Fibroblast of skin of right quadriceps (primary cell): ENCODE measurements at regions not wholly inside any gene's neighbourhood (a gene's known extent, or its start where the extent isn't known, plus 50 kb on each side); places are given as distances from the start of the nearest gene placed in this dataset.
"Not testable (repeated sequence)": the region's sequence is repeated elsewhere in the genome, so short reads cannot be mapped to it uniquely, and the experiment has no call there.

ENCODE experiments used
- DNase-seq: peaks from one replicate; pipeline ENCODE4 v3.0.0-alpha.2; 2013

DNA sequence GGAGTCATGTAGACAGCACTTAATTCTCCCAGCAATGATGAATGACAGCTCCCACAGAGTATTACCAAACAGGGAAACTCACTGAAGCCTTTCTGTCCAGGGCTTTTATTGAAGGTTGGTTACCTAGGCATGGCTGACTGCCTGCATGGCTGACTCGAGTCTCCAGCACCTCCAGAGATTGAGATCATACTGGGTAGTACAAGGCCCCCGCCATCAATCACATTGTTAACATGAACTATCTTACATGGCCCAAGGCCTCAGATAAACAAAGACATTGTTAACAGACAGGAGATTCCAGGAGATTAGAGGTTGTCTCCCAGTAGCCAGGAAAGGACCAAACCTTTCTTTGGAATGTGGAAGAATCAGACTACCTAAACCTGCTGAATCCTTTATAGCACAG is 128.3 kb upstream of the LSM14A start:
- no peak for DNase-seq

DNA sequence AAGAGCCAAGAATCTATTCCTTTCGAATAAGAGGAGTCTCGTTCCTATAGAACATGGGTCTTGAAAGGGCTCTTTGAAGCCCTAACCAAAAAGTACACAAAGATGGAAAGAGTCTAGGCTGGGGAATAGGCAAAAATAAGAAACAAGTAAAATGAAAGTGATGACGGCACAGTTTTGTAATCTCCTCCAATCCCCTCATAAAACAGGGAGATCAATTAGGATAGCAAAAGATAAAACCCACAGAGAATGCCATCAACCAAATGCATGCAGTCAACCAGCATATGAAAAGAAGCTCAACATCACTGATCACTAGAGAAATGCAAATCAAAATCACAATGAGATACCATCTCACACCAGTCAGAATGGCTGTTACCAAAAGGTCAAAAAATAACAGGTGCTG is 122.4 kb upstream of the LSM14A start:
- no peak for DNase-seq

DNA sequence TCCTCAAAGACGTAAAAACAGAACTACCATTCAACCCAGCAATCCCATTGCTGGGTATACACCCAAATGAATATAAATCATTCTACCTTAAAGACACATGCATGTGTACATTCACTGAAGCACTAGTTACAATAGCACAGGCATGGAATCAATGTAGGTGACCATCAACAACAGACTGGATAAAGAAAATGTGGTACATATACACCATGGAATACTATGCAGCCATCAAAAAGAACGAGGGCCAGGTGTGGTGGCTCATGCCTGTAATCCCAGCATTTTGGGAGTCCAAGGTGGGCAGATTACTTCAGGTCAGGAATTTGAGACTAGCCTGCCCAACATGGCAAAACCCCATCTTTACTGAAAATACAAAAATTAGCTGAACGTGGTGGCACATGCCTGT is 121.9 kb upstream of the LSM14A start:
- DNase-seq = not testable (repeated sequence)

- no peak for DNase-seq
Measured at GRCh38 chr19:34051255-34051654, 121.0 kb upstream of the LSM14A start.

DNA sequence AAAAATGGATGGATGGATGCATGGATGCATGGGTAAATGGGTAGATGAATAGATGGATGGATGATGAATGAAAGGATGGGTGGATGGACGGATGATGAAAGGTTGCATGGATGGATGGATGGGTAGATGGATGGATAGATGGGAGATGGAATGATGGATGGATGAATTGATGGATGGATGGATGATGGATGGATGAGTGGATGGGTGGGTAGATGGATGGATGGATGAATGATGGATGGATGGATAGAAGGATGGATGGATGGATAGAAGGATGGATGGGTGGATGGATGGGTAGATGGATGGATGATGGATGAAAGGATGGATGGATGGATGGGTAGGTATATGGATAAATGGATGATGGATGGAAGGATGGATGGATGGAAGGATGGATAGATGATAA is 115.1 kb upstream of the LSM14A start:
- no peak for DNase-seq

GRCh38 chr19:34066007-34066643 is 106.2 kb upstream of the LSM14A start:
- DNase-seq = no peak

- peak; percentile 28 for DNase-seq
Measured at GRCh38 chr19:34067861-34068271, 104.4 kb upstream of the LSM14A start.

GRCh38 chr19:34075661-34076091 is 96.6 kb upstream of the LSM14A start:
- peak; percentile 4 for DNase-seq

DNA sequence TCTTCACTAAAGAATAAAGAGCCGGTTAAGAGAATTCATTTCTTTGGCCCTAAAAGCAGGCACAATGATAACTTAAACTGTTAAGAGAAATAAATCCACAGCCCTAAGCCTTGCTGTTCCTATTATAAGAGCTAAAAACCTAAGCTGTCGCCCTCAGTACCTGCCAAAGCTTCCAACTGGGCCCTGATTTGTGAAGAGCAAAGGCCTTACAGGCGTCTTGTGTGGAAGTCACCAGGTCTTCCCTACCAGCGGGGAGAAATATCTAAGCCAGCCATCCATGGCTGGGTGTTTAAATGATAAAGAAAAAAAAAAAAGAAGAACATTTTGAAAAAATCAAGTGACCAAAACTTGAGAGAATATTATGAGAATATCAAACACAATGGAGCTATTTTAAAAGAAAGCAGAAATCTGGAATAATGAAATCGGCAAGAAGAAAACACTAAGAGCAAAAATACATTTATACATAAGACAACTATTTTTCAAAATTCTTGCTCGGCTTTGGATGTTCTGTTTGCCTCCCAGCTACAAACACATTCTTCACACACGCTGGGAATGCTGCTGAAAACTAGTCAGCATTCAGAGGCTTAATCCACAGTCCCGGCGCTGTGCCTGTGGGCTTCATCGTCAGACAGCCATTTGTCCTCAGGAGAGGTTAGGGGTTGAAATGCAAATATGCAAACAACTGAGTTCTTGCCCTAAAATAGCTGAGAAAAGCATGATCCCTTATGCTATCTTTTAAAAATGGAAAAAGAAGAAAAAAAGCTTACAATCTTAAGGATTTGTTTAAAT is 89.8 kb upstream of the LSM14A start:
- DNase-seq = no peak

GRCh38 chr19:34084396-34085145 is 87.7 kb upstream of the LSM14A start:
- DNase-seq = no peak

DNA sequence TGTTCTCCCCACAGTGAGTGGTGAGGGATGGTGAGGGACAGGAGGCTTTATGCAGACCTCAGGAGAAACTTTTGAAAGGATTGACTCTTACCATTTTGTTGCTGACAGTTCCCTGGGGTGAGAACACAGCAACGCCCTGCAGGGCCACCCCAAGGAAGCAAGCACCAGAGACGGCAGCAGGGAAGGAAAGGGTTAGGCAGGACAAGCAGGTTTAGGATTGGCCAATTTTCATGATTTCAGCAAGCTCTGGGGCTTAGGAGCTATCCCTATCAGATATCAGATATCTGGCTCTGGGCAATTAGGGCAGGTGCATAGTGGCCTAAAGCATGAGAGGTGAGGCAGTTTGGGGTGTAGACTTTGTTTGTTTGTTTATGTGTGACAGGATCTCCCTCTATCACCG is 87.0 kb upstream of the LSM14A start:
- no peak for DNase-seq

GRCh38 chr19:34088292-34088691 is 84.0 kb upstream of the LSM14A start:
- DNase-seq = no peak

DNA sequence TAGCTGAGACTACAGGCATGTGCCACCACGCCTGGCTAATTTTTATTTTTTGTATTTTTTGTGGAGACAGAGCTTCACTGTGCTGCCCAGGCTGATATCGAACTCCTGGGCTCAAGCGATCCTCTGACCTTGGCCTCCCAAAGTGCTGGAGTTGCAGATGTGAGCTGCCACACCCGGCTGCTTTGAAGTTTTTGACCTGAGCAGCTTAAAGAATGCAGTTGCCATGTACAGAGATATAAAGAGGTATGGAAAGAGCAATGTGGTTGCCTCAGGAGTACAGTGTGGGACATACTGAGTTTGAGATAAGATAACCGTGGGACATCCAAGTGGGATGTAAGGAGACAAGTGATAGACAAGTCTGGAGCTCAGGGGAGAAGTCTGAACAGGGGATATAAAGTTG is 82.7 kb upstream of the LSM14A start:
- DNase-seq = no peak

DNA sequence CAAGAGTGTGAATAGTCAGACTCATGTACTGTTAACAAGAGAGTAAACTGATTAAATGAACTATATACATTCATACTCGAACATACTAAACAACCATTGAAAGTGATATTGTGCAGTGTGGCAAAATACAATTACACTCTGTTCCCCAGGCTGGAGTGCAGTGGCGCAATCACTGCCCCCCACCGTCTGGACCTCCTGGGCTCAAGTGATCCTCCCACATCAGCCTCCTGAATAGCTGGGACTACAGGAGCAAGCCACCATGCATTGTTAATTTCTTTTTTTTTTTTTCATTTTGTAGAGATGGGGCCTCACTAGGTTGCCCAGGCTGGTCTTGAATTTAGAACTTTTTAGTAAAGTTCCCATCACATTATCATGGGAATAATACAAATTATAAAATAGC is 77.3 kb upstream of the LSM14A start:
- no peak for DNase-seq

DNA sequence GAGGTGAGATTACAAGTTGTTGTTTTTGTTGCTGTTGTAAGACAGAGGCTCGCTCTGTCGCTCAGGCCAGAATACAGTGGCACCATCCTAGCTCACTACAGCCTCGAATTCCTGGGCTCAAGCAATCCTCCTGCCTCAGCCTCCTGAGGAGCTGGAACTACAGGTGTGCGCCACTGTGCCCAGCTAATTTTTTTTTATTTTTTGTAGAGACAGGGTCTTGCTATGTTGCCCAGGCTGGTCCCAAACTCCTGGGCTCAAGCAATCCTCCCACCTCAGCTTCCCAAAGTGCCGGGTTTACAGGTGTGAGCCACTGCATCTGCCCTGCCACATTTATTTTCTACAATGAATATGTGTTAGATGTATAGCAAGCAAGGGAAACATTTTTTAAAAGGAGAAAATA is 76.9 kb upstream of the LSM14A start:
- DNase-seq = not testable (repeated sequence)

GRCh38 chr19:34096020-34096915 is 76.0 kb upstream of the LSM14A start:
- peak; percentile 47 for DNase-seq

- no peak for DNase-seq
Measured at GRCh38 chr19:34104096-34104495, 68.2 kb upstream of the LSM14A start.

DNA sequence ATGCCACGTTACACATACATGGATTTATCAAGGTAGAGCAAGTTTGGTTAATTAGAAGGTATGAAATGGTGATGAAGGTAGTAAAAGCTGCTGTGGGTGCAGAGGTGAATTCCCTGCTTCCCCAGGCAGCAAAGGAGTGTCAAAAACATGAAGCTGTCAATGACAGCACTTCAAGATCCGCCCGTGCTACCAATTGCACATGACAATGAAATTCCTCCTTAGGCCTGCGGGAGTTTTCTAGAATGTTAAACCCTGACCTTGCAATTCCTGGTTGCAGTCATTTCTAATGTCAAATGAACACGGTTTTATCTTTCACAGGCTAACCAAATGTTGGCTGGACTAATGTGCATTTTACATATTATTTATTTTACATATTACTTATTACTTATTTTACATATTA is 67.7 kb upstream of the LSM14A start:
- DNase-seq = no peak

- no peak for DNase-seq
Measured at GRCh38 chr19:34109596-34109995, 62.7 kb upstream of the LSM14A start.

DNA sequence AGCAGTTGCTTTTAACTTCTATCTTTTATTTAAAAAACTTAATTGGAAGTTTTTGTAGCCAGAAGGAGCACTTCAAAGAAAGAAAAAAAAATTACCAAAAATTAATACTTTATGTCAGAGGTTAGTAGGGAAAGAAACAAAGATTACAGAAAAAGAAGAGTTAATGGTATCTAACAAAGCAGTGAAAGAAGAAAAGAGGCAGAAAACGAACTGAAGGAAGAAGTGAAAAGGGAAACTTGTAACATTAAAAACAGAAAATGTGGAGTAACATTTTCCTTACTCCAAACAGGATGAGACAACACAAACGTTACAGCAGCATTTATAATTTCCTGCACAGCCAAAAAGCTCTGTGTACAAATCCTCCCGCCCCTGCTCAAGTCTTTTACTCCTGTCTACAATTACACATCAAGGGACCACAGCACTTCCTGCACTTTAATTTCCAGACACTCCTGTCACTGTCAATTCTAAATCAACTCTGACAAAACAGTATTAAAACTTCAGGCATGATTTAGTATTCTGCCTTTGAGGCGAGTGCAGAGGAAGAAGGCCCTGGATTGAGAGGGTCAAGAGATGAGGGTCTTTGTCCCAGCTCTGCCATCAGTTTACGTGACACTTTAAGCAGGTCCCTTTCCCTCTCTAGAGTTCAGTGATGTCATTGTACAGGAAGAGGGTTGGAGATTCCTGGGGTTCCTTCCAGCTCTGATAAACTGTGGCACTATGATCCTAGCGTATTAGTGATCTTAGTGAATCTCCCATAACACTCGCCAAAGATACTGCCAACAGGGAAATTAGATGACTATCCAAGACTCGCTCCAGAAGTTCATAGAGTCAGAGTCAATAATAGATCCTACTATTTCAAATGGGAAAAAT is 53.2 kb upstream of the LSM14A start:
- DNase-seq = no peak

- DNase-seq = no peak
Measured at GRCh38 chr19:34120141-34120540, 52.2 kb upstream of the LSM14A start.
